ENCODE measurements at regions not wholly inside any gene's neighbourhood (a gene's known extent, or its start where the extent isn't known, plus 50 kb on each side); places are given as distances from the start of the nearest gene placed in this dataset.

GRCh38 chr4:11299836-11300235, 128.9 kb downstream of the HS3ST1 start:
- CTCF ChIA-PET, result no interaction called here
- ATAC-seq (no peak), FAIRE-seq (no peak), DNase-seq (ENCODE audit: low read depth in 1 of 2, low spot score in 1 of 2) (no peak)
- no peaks in the 10 kb centered on the region for H3K9me3 ChIP-seq
- no peak overlapping the region for H3K4me3 ChIP-seq
- 48% methylated on average over 5 of the region's 5 CpGs for WGBS (ENCODE audit: missing lambda C conversion rate)
- TF ChIP-seq EP300 (IDR thresholded peaks at IDR 0.05) (no peak), JUN (IDR thresholded peaks at IDR 0.05) (no peak), POLR2A (IDR thresholded peaks at IDR 0.05; ENCODE audit: low read length) (no peak), NFE2L2 (conservative IDR thresholded peaks at IDR 0.05; ENCODE audit: low read length) (no peak), ESRRA (IDR thresholded peaks at IDR 0.05; ENCODE audit: borderline replicate concordance, low read length) (no peak), CHD4 (IDR thresholded peaks at IDR 0.05; ENCODE audit: borderline replicate concordance) (no peak), HEYL (CRISPR knock-in tag; IDR thresholded peaks at IDR 0.05) (no peak), PBX3 (IDR thresholded peaks at IDR 0.05) (no peak)
- H3K4me2 ChIP-seq, result no peak overlapping the region
- H3K4me1 ChIP-seq, result no peaks in the 10 kb centered on the region
- H3K27ac ChIP-seq, result no peak overlapping the region
- POLR2A ChIA-PET, result no interaction called here

GRCh38 chr4:11299016-11299415, 129.7 kb downstream of the HS3ST1 start:
- no peak for ATAC-seq
- H3K4me2 ChIP-seq, result no peak overlapping the region
- CTCF ChIA-PET, result no interaction called here
- no peak overlapping the region for H3K4me3 ChIP-seq
- no peak for FAIRE-seq
- WGBS (ENCODE audit: missing lambda C conversion rate), result 52% methylated on average over 6 of the region's 6 CpGs
- H3K27ac ChIP-seq, result no peak overlapping the region
- no peaks in the 10 kb centered on the region for H3K9me3 ChIP-seq
- POLR2A ChIA-PET, result no interaction called here
- H3K4me1 ChIP-seq, result no peaks in the 10 kb centered on the region
- no peak for DNase-seq (ENCODE audit: low read depth in 1 of 2, low spot score in 1 of 2)
- TF ChIP-seq FOSB (CRISPR knock-in tag; IDR thresholded peaks at IDR 0.05), result no peak
- no peak for TF ChIP-seq RCOR1 (IDR thresholded peaks at IDR 0.05; ENCODE audit: low read depth, low read length)
- no peak for TF ChIP-seq ELK1 (IDR thresholded peaks at IDR 0.05; ENCODE audit: low read depth, low read length)
- no peak for TF ChIP-seq KDM5A (IDR thresholded peaks at IDR 0.05)
- TF ChIP-seq NFE2L2 (conservative IDR thresholded peaks at IDR 0.05; ENCODE audit: low read length), result no peak
- TF ChIP-seq RNF2 (IDR thresholded peaks at IDR 0.05; ENCODE audit: borderline replicate concordance, low read depth), result no peak
- TF ChIP-seq EP300 (IDR thresholded peaks at IDR 0.05), result no peak
- no peak for TF ChIP-seq CBX2 (IDR thresholded peaks at IDR 0.05; ENCODE audit: borderline replicate concordance, low read depth)
- TF ChIP-seq MYC (IDR thresholded peaks at IDR 0.05; ENCODE audit: borderline replicate concordance, low read length), result no peak
- no peak for TF ChIP-seq REST (IDR thresholded peaks at IDR 0.05)
- no peak for TF ChIP-seq USF2 (IDR thresholded peaks at IDR 0.05)
- no peak for TF ChIP-seq NPAS2 (CRISPR knock-in tag; IDR thresholded peaks at IDR 0.05; ENCODE audit: borderline replicate concordance)
- TF ChIP-seq BHLHE40 (IDR thresholded peaks at IDR 0.05; ENCODE audit: low read depth, low read length), result no peak
- no peak for TF ChIP-seq SMC3 (IDR thresholded peaks at IDR 0.05)
- TF ChIP-seq HOXA7 (CRISPR knock-in tag; IDR thresholded peaks at IDR 0.05), result no peak

Data from A549 (cell line).